ENCODE measurements at regions not wholly inside any gene's neighbourhood (a gene's known extent, or its start where the extent isn't known, plus 50 kb on each side); places are given as distances from the start of the nearest gene placed in this dataset.

DNA sequence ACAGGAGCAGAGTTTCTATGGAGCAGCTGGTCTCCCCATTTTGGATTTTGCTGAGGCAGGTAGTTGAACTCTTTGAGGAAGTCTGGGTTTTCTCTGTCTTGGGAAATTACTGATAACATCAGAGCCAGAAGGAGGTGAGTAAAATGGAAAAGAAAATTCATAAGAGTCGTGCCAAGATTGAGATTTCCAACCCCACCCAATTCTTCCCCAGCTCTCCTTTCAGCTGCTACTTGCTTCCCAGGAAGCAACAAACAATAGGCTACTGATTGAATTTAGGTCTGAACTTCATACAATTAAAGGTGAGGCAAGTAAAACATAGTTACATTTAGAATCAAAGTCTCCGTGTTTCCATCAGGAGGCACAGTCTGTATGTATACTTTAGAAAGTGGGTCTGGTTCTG, 54.6 kb upstream of the EOLA2 start:
- DNase-seq (ENCODE audit: low read depth): no peak

DNA sequence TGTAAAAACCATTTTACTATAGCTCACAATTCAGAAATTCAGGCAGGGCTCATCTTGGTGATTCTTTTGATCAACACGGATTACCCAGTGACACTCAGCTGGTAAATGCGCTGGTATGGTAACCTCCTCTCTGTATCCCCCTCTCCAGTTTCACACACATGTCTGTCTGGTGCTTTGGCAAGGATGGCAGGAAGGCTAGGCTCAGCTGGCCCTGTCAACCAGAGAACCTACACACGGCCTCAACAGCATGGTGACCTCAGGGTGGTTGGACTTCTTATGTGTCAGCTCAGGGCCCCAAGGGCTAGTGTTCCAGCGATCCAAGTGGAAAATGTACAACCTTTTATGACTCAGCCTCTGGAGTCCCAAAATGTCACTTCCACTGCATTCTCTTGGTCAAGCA, 55.7 kb upstream of the EOLA2 start:
- no peak for DNase-seq (ENCODE audit: low read depth)

GRCh38 chrX:149996515-149996914, 58.2 kb upstream of the EOLA2 start:
- no peak for DNase-seq (ENCODE audit: low read depth)

DNA sequence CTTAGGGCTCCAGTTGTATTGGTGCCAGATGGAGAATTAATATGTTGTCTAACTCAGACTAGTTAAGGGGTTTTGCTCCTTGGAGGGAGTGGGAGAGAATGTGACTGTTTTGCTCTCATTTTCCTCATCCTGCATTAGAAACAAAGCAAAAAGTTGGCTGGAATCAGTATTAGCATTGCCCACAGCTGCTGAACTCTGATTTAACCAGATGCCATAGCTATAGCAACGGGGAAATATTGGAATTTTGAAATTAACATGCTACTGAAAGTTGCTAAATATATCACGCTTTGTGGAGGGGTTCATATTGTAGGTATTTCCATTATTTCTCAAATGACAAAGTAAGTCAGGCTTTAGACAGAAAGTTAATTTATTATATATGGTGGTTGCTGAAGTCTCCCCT, 66.7 kb upstream of the EOLA2 start:
- no peak for DNase-seq (ENCODE audit: low read depth)

- peak; percentile 42 for DNase-seq (ENCODE audit: low read depth)
Measured at GRCh38 chrX:150007356-150007755, 69.1 kb upstream of the EOLA2 start.

DNA sequence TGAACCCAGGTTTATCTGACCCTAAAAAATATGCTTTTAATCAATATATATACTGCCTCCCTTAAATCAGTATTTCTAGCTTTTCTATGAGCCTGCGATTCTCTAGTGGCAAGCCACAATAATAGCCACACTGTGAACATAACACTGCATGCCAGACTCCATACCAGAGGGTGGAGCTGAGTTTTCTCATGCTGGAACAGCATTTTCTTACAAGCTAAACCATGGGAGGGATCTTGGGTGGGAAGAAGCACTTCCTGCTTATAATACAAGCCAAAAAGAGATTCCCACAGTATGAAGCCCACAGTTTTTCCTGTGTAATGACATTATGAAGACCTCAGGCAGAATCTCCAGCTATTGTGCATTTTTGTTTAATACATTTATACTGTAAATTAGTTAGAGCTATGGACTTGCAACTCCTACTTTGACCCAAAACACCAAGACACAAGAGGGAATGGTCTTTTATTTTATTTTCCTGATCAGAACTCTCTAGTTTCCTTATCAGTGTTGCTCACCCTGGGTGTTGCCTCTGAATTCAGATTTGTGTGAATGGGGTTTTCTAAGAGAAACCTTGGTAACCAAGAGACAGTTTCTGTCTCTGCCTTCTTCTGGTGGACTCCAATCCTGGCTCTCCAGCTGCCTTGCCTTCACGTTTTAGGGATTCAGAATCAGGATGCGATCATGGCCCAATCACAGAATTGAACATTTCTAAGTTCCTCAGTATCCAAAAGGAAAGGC, 74.5 kb upstream of the EOLA2 start:
- peak; percentile 76 for DNase-seq (ENCODE audit: low read depth)

- DNase-seq (ENCODE audit: low read depth): no peak
Measured at GRCh38 chrX:150014525-150014924, 76.2 kb upstream of the EOLA2 start.

GRCh38 chrX:150017868-150018267, 79.6 kb upstream of the EOLA2 start:
- DNase-seq (ENCODE audit: low read depth): no peak

DNA sequence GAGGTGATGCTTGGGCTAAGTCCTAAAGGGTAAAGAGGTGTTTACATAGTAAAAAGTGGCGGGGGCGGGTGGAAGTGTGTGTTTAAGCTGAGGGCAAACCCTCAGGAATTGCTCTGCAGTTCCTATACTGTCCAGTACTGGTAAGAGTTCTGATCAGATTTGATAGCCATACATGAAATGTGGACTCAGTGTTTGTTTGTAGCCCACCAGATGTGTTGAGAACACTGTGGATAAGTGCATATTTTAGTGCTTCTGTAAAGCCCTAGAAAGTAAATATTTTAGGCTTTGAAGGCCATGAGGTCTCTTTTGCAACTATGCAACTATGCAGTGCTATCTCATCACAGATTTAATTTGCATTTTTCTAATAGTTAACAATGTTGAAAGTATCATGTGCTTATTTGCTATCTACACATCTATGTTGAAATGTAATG, 80.7 kb upstream of the EOLA2 start:
- DNase-seq (ENCODE audit: low read depth): peak; percentile 77

DNA sequence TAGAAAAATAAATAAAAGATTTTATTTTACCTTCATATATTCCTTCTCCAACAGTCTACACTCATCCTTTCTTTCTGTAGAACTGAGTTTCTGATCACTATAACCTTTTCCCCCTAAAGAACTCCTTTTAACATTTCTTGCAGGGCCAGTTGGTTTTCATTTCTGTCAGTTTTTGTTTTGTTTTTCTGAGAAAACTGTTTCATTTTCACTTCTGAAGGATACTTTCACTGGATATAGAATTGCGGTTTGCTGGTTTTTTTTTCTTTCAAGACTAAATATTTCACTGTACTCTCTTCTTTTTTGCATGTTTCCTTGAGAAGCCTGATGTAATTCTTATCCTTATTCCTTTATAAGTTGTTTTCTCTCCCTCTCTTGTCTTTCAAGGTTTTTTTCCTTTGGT, 90.4 kb upstream of the EOLA2 start:
- no peak for DNase-seq (ENCODE audit: low read depth)

GRCh38 chrX:150032742-150033141, 94.5 kb upstream of the EOLA2 start:
- DNase-seq (ENCODE audit: low read depth): peak; percentile 90

DNA sequence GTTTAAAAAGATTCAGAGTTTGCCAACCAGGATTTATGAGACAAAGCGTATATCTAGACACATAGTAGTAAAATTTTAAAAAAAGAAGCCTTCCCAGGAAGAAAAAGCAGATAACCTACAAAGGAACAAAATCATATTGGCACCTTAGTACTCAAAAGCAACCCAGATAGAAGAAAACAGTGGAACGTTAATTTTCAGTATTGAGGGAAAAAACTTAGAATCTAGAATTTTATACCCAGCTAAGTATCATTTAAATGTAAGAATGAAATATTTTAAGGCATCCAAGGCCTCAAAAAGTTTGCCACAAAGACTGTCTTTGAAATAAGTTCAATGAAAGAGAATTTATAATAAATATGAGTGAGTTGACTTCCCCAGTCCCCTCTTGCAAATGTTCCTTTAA, 96.5 kb upstream of the EOLA2 start:
- DNase-seq (ENCODE audit: low read depth): no peak

- DNase-seq (ENCODE audit: low read depth): peak; percentile 70
Measured at GRCh38 chrX:150035531-150035930, 97.2 kb upstream of the EOLA2 start.

GRCh38 chrX:150036181-150036580, 97.9 kb upstream of the EOLA2 start:
- peak; percentile 92 for DNase-seq (ENCODE audit: low read depth)

DNA sequence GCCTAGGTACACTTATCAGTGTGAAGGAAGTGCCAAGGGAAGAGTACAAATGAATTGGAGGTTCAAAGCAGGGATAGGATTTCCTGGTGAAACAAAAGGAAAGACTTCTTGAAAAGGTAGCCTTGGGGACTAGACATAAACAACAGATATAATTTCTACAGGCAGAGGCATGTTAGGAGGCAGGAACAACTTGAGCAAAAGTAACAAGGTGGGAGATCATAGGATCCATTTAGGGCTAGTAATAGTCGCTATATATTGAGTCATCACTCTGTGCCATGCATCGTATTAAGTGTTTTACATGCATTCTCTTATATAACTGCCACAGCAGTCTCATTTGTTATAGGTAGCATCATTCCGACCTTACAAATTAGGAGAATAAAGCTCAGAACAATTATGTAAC, 98.3 kb upstream of the EOLA2 start:
- DNase-seq (ENCODE audit: low read depth): no peak

- peak; percentile 47 for DNase-seq (ENCODE audit: low read depth)
Measured at GRCh38 chrX:150037041-150037440, 98.8 kb upstream of the EOLA2 start.

DNA sequence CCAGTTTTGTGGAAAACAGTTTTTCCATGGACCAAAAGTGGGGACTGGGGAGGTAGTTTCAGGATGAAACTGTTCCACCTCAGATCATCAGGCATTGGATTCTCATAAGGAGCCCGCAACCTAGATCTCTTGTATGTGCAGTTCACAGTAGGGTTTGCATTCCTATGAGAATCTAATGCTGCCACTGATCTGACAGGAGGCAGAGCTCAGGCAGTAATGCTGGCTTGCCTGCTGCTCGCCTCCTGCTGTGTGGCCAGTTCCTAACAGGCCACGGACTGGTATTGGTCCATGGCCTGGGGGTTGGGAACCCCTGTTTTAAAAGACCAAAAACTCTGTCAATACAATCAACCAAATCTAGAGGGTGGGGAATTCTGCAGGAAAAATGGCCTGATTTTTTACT, 100.0 kb upstream of the EOLA2 start:
- peak; percentile 47 for DNase-seq (ENCODE audit: low read depth)

DNA sequence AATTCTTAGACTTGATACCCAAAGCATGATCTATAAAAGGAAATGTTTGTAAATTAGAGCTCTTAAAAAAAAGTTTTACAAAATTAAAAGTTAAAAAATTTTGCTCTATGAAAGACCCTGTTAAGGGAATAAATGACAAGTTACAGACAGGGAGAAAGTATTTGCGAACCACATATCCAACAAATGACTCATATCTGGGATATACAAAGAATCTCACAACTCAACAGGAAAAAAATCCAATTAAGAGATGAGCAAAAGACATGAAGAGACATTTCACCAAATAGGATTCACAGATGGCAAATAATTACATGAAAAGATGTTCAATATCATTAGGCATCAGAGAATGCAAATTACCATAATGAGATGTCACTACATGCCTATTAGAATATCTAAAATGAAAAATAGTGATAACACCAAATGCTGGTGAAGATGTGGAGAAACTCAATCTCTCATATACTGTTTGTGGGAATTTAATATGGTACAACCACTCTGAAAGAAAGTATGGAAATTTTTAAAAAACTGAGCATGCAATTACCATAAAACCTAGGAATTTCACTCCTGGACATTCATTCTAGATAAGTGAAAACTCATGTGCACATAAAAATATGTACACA, 100.8 kb upstream of the EOLA2 start:
- peak; percentile 68 for DNase-seq (ENCODE audit: low read depth)

DNA sequence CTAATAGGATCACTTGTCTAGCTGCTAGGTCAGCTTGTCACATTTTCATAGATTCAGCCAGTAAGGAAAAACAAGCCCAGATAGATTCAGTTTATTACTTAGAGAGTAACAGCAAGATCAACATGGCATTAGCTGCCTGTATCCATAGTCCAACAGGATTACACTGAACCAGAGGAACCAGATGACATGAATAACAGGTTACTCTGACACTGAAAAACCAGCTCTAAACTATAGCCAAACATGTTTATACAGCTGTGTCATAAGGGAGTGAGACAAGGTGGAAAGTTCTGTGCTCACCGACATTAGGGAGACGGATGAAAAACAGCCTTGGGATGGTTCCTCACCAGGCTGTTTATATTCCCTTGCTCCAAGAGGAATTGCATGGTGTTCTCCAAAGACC, 102.9 kb upstream of the EOLA2 start:
- DNase-seq (ENCODE audit: low read depth): no peak

- DNase-seq (ENCODE audit: low read depth): peak; percentile 53
Measured at GRCh38 chrX:150044556-150044955, 106.3 kb upstream of the EOLA2 start.

DNA sequence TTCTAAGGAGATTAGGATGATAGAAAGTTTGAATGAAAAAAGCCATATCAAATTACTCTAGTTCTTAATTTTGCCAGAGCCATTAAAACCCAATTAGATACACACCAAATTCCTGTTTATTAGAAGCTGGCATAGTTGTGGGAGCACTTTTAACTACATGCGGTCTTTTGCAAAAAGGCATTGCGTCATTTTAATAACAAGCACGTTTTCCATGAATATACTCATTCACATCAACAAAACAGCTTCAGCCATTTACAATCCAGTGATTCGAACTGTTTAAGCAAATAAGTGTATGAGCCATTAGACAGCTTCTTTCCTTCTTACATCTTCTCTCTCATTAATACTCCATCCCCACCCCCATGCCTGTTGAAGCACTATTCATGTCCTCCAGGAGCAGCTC, 109.5 kb upstream of the EOLA2 start:
- DNase-seq (ENCODE audit: low read depth): peak; percentile 35

DNA sequence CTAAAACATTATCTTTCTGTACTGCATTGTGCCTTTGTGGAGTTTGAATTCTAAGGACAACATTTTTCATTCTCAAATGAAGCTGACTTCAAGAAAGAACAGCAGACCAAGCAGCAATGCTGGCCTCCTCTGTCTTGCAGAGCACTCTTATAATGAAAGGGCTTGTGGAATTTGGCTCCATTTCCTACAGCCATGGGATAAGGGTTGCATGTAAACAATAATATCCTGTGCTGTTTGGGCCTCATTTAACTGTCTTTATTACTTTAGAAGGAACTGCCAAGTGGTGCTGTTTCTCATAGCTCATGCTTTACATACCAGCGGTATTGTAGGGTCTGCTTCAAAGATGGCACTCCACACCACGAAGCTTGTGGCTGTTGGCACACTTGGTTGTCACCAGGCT, 111.4 kb upstream of the EOLA2 start:
- peak; percentile 81 for DNase-seq (ENCODE audit: low read depth)

DNA sequence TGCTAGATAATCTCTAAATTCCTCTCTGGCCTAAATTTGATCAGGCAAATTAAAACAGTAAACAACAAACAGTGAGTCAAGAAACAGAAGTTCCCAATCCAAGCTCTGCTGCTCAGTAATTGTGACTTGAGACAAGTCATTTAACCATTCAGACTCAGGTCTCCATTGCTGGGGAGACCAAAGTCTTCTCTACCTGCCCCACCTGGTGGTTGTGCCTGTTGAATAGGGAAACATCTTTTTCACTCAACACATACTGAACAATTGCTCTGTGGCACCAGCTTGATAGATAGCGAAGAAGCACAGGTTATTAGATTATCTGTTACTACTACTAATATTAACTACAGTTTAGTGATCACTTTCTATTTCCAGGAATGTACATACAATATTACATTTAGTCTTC, 112.1 kb upstream of the EOLA2 start:
- DNase-seq (ENCODE audit: low read depth): no peak

DNA sequence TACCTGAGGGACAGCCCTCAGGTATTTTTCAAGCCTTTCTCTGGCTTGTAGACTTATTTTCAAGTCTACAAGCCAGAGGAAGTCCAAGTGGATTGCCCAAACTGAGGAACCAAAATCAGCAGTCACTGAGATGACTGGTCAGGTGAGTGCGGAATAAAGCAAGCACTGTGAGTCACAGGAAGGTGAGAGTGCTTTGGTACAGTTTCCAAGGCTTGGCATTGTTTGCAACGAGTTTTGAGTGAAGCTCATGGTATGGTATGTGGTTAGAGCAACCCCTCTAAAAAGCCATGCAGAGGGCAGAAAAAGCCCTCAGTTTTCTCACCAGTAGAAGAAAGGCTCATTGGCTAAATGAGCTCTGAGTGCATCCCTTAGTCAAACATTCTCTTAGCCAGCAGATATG, 112.8 kb upstream of the EOLA2 start:
- no peak for DNase-seq (ENCODE audit: low read depth)

All from EH (cell line).